ENCODE measurements at regions not wholly inside any gene's neighbourhood (a gene's known extent, or its start where the extent isn't known, plus 50 kb on each side); places are given as distances from the start of the nearest gene placed in this dataset.

DNA sequence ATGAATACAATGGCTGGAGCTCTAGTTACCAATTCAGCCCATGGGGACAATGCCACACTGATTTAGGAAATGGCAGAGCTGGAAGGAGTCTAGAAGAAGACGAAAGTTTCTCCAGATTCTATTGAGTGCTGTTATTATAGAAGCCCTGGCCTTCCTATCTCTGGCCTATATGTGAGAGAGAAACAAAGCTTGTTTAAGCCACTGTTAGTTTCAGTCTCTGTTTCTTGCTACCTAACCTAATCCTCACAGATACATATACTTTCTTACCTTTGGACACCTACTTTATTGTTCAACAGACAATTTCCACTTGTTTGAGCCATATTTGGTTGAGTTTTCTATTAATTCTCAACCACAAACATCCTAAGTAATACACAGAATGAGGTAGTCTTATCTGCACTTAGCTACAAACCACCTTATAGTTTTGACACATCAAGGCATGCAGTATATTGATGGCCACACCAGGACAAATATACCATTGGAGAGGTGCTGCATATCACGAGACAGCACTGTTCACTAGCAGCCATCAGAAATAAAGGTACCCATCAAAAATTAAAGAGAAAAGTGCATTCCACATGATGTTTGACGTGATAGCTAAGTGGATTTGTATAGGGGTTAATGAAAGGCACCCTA is 190.2 kb downstream of the SMIM20 start:
- no peak for DNase-seq (ENCODE audit: low spot score)

DNA sequence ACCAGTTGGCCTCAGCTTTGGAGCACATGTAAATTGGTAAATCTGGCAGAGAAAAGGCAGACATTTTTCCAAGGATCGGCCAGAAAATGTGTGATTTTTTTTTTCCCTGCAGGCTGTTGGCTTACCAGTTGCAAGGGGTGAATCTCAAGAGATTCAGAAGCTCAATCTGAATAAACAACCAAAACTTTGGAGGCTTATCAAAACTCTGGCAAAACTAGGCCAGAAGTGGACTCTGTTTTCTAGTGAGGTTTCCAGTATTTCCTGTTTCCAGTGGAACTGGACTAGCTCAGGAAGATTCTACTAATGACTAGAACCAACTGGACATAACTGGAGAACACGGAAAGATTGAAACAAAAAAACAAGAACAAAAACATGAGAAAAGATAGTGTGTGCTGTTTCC is 191.3 kb downstream of the SMIM20 start:
- DNase-seq (ENCODE audit: low spot score) = no peak

DNA sequence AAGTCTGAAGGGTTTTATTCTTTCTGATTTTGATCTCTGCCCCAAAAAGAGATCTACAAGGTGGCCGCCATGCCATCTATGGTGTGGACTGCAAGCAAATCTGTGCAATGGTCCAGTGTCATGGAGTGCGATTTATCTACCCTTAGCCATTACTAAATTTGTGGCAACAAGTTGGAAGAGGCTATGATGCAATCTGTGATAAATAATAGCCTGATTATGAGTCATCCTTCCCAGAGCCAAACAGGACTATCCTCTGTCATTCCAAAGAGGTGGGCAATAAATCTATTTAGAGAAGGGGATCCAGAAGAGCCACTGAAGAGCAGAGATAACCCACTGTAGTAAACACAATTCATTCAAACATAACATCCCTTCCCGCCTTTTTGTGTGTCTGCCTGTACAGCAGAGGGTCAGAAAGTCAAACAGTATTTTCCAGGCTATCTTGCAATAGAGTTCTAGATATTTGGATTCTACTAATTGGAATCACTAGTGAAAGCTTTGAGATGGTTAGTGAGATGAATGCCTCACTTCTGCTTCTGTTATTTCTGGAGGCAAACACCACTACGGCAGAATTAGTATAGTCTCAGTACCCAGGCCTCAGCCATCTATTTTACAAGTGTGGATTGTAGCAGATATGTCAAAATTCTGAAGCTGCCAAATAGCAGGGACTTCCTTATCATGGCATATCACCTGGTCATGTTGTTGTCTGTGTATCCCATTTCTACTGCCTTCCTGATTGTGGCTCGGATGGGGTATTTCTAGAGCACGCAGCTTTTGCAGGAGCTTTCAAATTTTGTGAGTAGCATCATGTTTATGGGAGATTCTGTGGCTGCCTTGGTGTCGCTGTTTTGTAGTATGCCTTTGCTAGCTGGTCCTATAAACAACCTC is 192.0 kb downstream of the SMIM20 start:
- no peak for DNase-seq (ENCODE audit: low spot score)

DNA sequence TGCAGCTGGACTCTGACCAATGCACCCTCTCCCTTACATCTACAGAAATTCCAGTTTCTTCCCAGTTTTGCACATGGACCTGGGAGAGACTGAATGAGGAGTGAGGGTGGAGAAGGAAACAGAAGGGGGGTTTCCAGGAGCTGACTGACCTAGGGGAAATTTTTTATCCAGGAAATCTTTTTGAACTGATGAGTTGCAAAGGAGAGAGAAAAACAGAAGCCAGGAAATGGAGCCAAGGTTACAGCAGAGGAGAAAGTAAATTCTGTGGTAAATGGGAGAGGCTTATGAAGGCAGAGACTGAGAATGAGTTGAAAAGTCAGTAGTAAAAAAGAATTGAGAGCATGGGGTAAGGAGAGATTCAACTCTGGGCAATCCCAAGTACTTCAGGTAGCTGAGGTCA is 192.8 kb downstream of the SMIM20 start:
- DNase-seq (ENCODE audit: low spot score) = no peak

DNA sequence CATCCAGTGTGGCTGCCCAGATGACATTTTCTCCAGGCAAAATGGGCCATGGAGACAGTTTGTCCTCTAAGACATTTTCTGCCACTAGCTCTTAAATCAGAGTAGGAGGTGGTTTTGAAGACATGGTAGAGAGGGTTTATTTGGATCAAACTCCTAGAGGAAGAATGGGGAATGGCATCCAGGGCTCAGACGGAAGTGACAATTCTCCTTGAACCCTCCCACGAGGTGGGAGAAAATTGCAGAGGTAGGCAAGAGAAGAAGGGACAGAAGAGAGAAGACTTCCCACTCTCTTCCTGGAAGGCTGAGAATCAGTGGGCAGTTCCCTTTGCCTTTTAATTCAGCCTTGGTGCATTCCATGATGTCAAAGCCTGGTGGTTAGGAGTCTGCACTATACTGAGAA is 194.0 kb downstream of the SMIM20 start:
- no peak for DNase-seq (ENCODE audit: low spot score)

DNA sequence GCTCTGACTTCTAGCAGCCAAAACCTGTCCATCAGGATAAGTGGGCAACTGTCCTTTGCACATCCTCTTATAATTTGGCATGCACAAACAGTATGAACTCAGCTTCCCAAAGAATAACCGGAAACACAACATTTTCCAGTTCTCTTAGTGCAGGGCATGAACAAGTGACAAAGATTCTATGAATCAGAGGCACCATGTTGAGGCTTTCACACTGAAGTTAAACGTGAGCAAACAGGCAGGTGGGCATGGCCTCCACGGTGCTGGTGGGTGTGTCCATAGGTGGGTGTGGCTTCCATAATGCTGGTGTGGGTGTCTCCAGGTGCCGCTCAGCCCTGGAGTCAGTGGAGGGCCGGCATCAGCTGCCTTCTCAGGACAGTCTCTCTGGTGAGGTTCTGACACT is 196.5 kb downstream of the SMIM20 start:
- no peak for DNase-seq (ENCODE audit: low spot score)

DNA sequence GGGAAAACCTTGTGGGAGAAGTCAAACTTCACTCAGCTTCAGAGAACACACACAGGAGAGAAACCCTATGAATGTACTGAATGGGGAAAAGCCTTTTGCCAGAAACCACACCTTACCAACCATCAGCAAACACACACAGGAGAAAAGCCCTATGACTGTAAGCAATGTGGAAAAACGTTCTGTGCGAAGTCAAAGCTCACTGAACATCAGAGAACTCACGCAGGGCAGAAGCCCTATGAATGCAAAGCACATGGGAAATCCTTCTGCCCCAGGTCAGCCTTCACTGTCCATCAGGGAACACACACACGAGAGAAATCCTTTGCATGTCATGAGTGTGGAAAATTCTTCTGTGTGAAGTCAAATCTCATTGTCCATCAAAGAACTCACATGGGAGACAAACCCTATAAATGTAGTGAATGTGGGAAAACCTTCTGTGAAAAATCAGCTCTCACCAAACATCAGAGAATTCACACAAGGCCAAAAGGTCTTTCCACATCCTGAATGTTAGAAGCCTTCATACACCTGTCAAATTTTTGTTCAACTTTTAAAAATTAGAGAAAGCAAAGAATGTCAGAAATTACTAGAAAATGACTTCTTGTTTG is 199.4 kb downstream of the SMIM20 start:
- no peak for DNase-seq (ENCODE audit: low spot score)

DNA sequence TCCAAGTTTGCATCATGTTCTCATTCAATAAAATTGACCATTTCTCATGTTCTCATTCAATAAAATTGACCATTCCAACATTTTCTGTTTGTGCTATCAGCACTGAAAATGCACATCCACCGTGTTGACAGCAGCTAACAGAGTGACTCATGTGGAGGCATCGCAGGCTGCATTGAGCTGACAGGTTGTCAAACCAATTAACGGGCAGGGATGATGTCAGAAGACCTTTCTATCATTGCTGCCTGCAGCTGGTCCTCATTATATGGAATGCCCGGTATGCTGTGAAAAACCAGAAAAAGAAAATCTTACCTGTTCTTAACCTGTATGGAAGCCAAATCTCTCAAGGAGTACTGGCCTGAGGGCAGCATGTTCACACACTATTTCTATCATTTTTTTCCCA is 202.0 kb downstream of the SMIM20 start:
- DNase-seq (ENCODE audit: low spot score) = no peak

DNA sequence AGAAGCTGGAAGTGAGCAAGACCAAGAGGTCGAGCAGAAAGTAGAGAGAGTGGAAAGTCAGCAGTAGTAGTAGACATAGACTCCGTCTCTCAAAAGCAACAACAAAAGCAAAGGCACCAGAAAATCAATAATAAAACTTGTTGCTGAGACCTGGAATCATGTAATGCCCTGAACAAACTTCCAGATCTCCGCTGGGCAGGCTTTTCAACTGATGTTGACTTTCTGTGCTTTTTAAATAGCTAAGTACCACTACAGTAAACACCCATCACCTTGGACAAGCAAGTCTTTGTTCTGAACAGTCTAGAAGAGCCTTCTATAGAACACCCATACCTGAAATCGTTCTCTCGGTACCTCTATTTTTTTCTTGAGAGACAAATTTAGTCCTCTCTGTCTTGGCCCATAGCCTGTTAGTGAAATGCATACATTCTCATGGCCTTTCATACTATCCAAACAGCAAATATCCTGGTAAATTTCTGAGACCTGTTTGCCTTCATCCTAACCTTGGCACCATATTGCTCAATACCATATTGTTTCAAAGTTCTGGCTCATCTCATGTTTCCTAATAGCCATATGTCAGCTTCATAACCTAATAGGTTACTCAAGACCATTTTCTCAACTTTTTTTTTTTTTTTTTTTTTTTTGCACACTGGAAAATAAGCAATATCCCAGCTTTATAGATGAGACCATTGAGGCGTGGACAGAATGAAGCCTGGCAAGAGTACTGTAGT is 200.6 kb upstream of the RBPJ start:
- DNase-seq (ENCODE audit: low spot score) = no peak

DNA sequence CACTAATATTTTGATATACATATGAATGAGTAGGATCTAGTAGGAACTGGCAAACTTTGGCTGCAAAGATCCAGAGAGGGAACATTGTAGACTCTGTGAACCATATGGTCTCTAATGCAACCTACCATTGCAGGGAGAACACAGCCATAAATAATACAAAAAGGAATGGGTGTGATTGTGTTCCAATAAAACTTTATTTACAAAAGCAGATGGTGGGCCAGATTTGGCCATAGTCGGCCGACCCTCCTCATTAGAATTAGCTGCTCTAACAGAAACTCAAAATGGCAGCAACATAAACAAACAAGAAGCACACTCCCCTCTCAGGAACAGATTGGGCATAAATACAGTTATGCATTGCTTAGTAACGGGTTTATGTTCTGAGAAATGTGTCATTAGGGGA is 198.1 kb upstream of the RBPJ start:
- DNase-seq (ENCODE audit: low spot score) = no peak

DNA sequence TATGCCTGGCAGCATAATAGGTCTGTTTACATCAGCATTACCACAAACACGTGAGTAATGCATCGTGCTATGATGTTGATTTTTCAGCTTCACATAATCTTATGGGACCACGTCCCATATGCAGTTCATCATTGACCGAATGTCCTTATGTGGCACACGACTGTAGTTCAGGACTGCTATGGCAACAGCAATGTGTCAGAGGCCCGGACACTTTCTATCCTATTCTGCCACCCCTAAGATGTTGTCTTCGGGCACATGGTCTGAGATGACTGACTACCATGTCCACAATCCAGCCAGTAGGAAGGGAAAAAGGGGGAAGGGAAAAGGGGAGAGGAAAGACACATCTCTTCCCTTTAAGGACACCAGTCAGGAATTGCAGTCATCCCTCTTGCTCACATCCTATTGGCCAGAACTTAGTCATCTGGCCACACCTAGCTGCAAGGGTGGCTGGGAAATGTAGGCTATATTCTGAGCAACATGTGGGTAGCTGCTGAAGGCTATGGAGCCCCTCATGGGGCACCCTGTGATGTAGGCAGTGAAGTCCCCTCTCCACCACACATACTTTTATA is 196.0 kb upstream of the RBPJ start:
- DNase-seq (ENCODE audit: low spot score) = peak; percentile 86

DNA sequence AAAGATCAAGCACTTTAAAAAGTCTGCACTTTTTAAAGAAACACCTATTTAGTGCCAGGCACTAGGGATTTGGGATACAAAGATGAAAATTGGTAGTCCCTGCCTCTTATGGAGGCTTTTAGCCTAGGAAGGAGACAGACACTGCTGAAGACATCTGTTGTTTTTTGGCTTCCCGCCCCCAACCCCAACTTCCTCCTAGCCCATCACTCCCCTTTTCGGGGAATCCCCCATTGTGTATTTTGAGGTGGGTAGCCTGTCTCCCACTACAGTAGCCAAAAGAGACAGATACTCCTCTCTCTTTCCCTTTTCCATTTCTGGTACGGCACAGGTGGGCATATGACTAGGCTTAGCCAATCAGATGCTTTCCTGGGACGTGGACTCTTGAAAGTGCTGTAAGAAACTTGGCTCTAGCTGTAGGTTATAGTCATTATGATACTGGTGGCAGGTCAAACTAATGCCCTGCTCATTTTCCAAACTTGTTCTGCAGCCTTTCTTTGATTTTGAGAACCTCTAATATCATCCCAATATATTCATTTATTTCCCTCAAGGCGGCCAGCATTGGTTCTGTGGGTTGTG is 194.6 kb upstream of the RBPJ start:
- no peak for DNase-seq (ENCODE audit: low spot score)

DNA sequence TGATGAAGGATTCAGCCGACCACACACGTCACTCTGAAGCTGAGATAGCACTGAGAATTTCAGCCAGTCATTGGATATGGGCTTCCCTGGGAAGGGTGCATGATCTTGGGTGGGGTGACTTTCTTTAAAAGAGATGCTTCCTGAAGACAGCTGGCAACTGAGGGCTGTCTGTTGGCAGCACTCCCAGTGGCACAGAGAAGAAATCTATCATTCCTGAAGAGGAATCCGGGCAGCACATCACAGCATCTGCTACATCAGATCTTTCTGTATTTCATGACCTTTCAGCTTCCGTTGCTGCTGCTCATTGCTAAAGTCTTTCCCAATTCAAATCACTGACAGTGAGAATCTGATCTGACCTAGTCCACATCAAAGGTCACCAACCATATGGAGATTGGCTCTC is 193.8 kb upstream of the RBPJ start:
- DNase-seq (ENCODE audit: low spot score) = no peak

DNA sequence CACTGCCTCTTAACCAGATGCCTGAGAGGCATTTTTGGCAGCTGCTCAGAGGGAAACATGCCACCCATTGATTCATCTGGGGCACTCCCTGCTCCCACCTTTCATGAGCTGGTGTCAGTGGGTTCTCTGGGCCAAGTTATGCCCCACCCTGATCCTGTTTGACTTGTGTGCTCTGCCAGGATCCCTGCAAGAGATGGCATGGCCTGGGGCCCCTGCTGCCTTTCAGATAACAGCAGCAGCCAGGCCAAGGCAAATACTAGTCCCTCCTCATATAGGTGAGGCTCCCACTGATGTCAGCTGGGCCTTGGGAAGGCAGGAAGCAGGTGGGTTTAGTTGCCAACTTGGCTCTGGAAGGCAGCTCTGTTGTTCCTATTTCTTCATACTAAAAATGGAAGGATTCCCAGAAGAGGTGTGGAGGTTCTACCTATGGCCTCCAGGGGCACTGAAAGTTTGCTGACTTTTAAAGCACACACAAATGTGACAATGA is 192.9 kb upstream of the RBPJ start:
- DNase-seq (ENCODE audit: low spot score) = no peak

DNA sequence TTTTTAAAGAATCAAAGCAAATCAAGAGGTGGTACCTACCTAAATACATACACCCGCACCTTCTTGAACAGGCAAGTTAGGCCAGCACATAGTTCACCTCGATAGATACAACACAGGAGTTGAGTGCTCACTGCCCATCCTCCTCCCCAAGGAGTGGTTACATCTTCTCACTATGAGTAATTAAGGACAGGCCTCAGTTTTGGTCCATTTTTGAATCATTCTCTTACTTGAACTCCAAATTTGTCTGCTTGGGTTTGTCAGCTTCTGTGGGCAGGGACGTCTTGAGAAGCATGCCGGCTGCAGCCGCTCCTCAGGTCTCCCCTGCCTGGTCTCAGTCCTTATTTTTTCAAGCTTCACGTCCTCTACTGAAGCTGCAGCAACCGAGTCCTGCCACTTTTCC is 190.6 kb upstream of the RBPJ start:
- DNase-seq (ENCODE audit: low spot score) = no peak

DNA sequence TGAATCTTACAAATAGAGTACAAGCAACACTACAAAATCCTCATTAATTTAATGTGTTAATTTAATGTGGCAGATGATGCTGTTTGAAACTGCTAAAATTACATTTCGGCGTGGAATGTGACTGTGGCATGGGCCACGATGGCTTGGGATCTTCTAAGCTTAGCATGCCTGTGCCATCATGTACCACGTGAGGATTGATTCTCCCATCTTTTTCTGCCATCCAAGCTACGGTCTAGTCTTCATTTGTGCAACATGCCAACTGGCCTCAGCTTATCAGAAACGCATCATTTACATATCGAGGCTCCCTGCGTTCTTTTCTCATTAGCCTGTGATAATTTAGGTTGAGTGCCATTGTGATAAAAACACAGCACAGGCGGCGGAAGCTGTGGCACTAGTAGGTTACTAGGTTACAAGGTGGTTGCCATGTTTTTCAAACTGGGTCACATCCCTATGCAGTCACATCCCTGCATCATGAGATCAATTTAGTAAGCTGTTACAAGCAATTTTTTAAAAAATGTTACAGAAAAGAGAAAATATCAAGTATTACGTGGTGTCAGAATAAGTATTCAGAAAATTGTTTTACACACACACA is 189.9 kb upstream of the RBPJ start:
- no peak for DNase-seq (ENCODE audit: low spot score)

DNA sequence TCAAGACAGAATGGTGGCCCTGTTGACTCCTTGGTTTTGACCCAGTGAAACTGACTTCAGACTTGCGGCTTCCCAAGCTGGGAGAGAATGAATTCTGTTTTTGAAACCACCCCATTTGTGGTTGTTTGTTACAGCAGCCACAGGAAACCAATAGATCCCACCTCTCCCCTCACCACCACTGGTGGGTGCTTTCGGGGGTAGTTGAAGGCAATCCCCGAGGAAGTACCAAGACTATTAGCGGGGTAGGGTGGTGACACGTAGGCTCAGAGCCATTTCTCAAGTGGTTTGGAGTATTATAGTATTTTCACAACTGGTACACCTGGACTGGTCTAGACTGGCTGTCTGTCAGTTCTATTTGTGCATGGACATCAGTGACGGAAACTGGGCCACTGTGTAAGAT is 189.1 kb upstream of the RBPJ start:
- DNase-seq (ENCODE audit: low spot score) = no peak

DNA sequence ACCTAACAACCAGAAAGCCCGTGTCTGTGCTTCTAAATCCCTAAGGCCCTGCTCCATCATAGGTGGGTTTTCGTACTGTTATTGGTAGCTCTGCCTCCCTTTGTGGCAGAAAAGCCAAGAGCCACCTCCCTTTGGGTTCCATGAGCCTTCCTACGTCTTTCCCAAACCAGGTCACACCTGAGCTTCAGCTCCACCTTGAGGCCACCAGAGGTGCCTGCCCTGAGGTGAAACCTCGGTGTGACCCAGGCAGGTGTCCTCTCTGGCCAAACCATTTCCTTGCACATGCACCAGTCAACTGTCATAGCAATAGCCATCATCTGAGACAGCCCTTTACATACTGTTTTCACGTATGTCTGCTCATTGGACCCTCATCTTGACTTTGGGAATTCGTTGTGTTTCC is 188.0 kb upstream of the RBPJ start:
- DNase-seq (ENCODE audit: low spot score) = no peak

DNA sequence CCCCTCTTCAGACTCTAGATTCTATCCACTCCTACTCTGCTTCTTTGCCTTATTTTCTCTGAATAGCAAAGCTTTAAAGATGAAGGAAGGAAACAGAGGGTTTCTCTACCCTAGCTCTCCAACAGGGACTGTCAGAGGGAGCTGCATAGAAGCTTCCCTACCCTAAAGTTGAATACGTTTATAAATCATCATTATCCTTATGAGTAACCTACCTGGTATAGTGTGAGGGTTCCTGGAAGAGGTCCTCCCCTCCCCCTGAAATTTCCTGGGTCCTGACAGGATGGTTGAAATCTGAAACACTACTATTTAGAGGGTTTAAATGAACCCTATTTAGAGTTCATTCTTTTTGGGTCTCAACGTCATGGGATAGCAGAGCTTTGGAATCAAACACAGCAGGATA is 187.0 kb upstream of the RBPJ start:
- no peak for DNase-seq (ENCODE audit: low spot score)

DNA sequence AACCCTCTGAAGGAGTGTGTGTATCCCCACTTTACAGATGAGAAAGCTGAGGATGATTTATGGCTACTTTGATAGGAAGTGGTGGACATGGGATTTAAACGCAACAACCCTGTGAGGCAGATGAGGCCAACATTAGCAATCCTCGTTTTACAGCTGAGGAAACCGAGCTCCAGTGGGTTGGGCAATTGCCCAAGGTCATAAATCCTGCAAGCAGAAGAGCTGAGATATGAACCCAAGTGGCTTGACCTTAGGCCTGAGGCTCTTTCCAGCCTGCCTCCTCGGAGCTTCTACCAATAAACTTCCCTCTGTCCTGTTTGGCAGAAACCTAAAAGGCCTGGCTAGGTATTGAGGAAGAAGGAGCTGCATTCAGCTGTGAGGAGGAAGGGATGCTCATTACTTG is 185.5 kb upstream of the RBPJ start:
- DNase-seq (ENCODE audit: low spot score) = no peak

DNA sequence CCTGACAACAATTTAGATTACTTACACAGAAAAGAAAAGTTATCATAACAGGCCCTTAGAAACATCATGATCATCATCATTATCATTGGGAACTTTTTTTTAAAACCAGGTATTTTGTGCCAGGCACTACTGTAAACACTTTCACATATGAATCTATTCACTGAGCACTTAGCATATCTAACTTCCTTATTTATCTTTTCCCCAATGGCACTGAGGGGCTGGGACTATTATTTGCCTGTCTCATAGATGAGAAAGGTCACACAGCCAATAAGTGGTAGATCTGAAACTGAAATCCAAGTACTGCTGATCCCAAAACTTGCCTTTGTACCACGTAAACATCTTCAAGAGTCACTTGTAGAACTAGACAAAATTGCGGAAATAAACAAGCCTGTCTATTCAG is 184.2 kb upstream of the RBPJ start:
- DNase-seq (ENCODE audit: low spot score) = no peak

Data from H4 (cell line).